WERI-Rb-1 (cell line): ENCODE measurements at regions not wholly inside any gene's neighbourhood (a gene's known extent, or its start where the extent isn't known, plus 50 kb on each side); places are given as distances from the start of the nearest gene placed in this dataset.
"Not testable (repeated sequence)": the region's sequence is repeated elsewhere in the genome, so short reads cannot be mapped to it uniquely, and the experiment has no call there.

Source experiments
- DNase-seq: peaks from one replicate; pipeline ENCODE4 v3.0.0-alpha.2; 2020
- H3K27ac ChIP-seq: fragments of 250-450 bp; sonication (Bioruptor Pico); 2 replicates; pipeline ENCODE4 v1.5.1; 2020; ENCODE audit warnings: mild to moderate bottlenecking, moderate library complexity
- H3K27me3 ChIP-seq: fragments of 250-450 bp; sonication (Bioruptor Pico); 2 replicates; pipeline ENCODE4 v1.5.1; 2021; ENCODE audit warnings: mild to moderate bottlenecking, low read depth, moderate library complexity; ENCODE audit not compliant: insufficient read depth, severe bottlenecking
- H3K36me3 ChIP-seq: fragments of 250-450 bp; sonication (Bioruptor Pico); 2 replicates; pipeline ENCODE4 v1.5.1; 2020; ENCODE audit warnings: mild to moderate bottlenecking, moderate library complexity
- H3K4me3 ChIP-seq: 2 replicates; pipeline ENCODE4 v1.5.1; 2011; ENCODE audit warnings: low read depth, mild to moderate bottlenecking, control low read depth, low read length
- H3K9me3 ChIP-seq: fragments of 250-450 bp; sonication (Bioruptor Pico); 2 replicates; pipeline ENCODE4 v1.5.1; 2021; ENCODE audit warnings: mild to moderate bottlenecking, moderate library complexity; ENCODE audit not compliant: severe bottlenecking
- TF ChIP-seq, protein P1 (sequence below): IDR thresholded peaks from 2 replicates; pipeline ENCODE4 v1.5.1; 2011; ENCODE audit warnings: low read depth, mild to moderate bottlenecking, control low read depth, inconsistent platforms, low read length

DNA sequence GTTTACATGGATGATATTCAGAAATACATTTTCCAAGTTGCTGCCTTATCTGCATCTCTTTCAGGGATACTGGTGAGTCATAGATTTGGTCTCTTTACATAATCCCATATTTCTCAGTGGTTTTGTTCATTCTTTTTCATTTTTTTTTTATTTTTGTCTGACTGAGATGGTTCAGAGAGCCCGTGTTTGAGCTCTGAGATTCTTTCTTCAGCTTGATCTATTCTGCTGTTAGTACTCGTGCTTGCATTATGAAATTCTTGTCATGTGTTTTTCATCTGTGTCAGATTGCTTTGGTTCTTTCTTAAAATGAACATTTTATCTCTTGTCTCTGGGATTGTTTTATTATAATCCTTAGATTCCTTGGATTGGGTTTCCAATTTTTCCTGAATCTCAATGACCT is 317.3 kb downstream of the DOK5 start:
- no peak for DNase-seq
- no peak overlapping the region for H3K27ac ChIP-seq
- TF ChIP-seq, protein P1, sequence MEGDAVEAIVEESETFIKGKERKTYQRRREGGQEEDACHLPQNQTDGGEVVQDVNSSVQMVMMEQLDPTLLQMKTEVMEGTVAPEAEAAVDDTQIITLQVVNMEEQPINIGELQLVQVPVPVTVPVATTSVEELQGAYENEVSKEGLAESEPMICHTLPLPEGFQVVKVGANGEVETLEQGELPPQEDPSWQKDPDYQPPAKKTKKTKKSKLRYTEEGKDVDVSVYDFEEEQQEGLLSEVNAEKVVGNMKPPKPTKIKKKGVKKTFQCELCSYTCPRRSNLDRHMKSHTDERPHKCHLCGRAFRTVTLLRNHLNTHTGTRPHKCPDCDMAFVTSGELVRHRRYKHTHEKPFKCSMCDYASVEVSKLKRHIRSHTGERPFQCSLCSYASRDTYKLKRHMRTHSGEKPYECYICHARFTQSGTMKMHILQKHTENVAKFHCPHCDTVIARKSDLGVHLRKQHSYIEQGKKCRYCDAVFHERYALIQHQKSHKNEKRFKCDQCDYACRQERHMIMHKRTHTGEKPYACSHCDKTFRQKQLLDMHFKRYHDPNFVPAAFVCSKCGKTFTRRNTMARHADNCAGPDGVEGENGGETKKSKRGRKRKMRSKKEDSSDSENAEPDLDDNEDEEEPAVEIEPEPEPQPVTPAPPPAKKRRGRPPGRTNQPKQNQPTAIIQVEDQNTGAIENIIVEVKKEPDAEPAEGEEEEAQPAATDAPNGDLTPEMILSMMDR: no peak
- H3K27me3 ChIP-seq: peaks cover 21% of the 10 kb centered on the region
- H3K36me3 ChIP-seq: no peaks in the 10 kb centered on the region
- no peak overlapping the region for H3K4me3 ChIP-seq
- no peaks in the 10 kb centered on the region for H3K9me3 ChIP-seq

DNA sequence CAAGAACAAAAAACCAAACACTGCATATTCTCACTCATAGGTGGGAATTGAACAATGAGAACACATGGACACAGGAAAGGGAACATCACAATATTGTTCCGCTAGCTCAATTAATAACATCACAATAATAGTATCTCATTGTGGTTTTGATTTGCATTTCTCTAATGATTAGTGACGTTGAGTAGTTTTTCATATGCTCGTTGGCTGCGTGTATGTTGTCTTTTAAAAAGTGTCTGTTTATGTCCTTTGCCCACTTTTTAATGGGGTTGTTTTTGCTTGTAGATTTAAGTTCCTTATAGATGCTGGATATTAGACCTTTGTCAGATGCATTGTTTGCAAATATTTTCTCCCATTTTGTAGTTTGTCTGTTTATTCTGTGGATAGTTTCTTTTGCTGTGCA is 312.9 kb downstream of the DOK5 start:
- not testable (repeated sequence) for DNase-seq, H3K27ac ChIP-seq, H3K36me3 ChIP-seq, H3K9me3 ChIP-seq, H3K4me3 ChIP-seq, H3K27me3 ChIP-seq

DNA sequence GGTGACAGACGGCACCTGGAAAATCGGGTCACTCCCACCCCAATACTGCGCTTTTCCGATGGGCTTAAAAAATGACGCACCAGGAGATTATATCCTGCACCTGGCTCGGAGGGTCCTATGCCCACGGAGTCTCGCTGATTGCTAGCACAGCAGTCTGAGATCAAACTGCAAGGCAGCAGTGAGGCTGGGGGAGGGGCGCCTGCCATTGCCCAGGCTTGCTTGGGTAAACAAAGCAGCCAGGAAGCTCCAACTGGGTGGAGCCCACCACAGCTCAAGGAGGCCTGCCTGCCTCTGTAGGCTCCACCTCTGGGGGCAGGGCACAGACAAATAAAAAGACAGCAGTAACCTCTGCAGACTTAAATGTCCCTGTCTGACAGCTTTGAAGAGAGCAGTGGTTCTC is 307.4 kb downstream of the DOK5 start:
- DNase-seq, H3K9me3 ChIP-seq, H3K27me3 ChIP-seq, H3K27ac ChIP-seq, H3K4me3 ChIP-seq, H3K36me3 ChIP-seq: not testable (repeated sequence)

DNA sequence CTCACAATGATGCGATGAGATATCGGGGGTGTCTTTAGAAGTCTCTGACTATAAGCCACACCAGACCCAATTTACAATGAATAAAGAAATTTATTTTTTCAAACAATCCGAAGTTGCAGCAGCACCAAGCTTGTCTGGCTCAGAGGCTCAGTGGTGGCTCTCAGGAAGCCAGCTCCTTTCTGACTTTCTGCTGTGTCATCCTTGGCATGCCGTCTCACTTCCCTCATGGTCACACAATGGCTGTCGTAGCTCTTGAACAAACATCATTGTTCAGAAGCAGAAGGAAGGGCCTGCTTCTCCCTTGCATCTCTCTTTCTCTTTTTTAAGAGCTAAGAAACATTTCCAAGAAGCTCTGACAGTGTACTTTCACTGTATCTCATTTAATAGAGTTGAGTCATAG is 299.0 kb downstream of the DOK5 start:
- Histone ChIP-seq H3K27me3 (peaks cover 41% of the 10 kb centered on the region), H3K4me3 (no peak overlapping the region), H3K36me3 (no peaks in the 10 kb centered on the region), H3K27ac (no peak overlapping the region), H3K9me3 (no peaks in the 10 kb centered on the region)
- DNase-seq: no peak
- TF ChIP-seq, protein P1: no peak

- TF ChIP-seq, protein P1: no peak
- Histone ChIP-seq H3K36me3 (no peaks in the 10 kb centered on the region), H3K27me3 (peaks cover 46% of the 10 kb centered on the region), H3K9me3 (no peaks in the 10 kb centered on the region), H3K27ac (no peak overlapping the region), H3K4me3 (no peak overlapping the region)
- no peak for DNase-seq
Observed at GRCh38 chr20:54773643-54774000, 298.2 kb downstream of the DOK5 start.

DNA sequence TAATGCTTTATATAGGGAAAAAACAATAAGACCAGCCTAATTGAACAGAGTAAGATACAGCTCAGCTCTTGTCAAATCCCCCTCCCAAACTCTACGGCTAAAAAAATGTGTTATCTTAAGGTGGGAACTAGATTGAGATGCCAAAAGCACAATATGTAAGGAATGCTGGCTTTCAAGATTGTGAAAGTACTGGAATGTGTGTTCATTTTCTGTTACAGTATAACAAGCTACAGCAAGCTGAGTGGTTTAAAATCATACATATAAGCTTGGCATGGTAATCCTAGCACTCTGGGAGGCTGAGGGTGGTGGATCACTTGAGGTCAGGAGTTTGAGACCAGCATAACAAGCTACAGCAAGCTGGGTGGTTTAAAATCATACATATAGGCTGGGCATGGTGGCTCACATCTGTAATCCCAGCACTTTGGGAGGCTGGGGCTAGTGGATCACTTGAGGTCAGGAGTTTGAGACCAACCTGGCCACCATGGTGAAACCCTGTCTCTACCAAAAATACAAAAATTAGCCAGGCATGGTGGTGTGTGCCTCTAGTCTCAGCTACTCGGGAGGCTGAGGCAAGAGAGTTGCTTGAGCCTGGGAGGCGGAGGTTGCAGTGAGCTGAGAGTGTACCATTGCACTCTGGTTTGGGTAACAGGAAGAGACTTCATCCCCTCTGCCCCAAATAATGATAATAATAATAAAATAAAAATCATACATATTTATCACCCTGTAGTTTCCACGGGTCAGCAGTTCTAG is 297.7 kb downstream of the DOK5 start:
- peaks cover 46% of the 10 kb centered on the region for H3K27me3 ChIP-seq
- TF ChIP-seq, protein P1: no peak
- no peaks in the 10 kb centered on the region for H3K9me3 ChIP-seq
- H3K27ac ChIP-seq: no peak overlapping the region
- no peak overlapping the region for H3K4me3 ChIP-seq
- H3K36me3 ChIP-seq: no peaks in the 10 kb centered on the region
- DNase-seq: no peak

DNA sequence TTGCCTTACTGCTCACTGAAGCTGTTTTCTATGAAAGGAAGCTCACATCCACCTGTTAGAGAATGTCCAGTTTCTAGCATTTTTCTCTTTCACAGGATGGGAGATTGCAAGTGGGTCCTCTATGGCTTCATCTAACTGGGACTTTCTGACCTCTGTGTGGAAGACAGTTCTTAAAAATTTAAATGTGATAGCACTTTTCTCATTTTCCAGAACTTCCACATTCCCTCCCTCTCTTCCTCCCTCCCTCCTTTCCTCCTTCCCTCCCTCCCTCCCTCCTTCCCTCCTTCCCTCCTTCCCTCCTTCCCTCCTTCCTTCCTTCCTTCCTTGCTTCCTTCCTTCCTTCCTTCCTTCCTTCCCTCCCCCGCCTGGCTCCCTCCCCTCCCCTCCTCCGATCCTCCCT is 291.1 kb downstream of the DOK5 start:
- no peak overlapping the region for H3K4me3 ChIP-seq
- peaks cover 29% of the 10 kb centered on the region for H3K27me3 ChIP-seq
- no peak overlapping the region for H3K27ac ChIP-seq
- no peak for DNase-seq
- H3K9me3 ChIP-seq: no peaks in the 10 kb centered on the region
- TF ChIP-seq, protein P1: no peak
- no peaks in the 10 kb centered on the region for H3K36me3 ChIP-seq
